ENCODE measurements at regions not wholly inside any gene's neighbourhood (a gene's known extent, or its start where the extent isn't known, plus 50 kb on each side); places are given as distances from the start of the nearest gene placed in this dataset.

DNA sequence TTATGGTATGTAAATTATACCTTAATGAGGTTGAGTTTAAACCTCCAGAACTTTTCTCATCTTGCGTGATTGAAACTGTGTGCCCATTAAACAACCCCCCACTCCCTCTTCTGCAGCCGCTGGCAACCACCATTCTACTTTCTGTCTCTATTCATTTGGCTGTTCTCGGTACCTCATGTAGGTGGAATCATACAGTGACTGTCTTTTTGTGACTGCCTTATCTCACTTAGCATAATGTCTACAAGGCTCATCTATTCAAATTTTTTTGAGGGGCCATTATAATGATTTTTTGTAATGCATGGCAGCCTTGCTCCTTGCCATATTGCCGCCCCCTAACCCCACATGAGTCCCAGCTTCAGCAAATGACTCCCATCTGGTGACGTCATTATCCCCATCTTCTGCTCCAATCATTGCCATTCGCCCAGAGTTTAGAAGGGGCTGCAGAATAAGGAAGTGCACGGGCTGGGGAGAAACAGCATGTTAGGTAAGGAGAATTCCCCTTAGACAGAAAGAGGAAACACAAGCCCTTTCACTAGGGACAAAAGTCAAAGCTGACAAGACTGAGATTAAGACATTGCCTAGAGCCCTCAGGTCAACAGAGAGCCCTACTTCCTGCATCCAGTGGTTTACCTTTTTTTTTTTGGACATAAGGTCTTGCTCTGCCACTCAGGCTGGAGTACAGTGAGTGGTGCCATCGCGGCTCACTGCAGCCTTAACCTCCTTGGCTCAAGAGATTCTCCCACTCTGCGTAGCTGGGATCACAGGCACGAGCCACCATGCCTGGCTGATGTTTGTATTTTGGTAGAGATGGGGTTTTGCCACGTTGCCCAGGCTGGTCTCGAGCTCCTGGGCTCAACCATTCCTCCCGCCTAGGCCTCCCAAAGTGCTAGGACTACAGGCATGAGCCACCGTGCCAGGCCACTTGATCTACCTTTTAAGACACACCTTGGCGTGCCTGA is 78.4 kb upstream of the ERRFI1 start:
- Histone ChIP-seq H3K27ac (peak overlapping the region in 1 of 21 experiments; percentile 36), H3K4me3 (no peak overlapping the region)

GRCh38 chr1:8097908-8098307 is 71.8 kb upstream of the ERRFI1 start:
- Histone ChIP-seq H3K27ac (peak overlapping the region in 19 of 21 experiments; percentile 5 to 89 (median 72)), H3K4me3 (no peak overlapping the region)

DNA sequence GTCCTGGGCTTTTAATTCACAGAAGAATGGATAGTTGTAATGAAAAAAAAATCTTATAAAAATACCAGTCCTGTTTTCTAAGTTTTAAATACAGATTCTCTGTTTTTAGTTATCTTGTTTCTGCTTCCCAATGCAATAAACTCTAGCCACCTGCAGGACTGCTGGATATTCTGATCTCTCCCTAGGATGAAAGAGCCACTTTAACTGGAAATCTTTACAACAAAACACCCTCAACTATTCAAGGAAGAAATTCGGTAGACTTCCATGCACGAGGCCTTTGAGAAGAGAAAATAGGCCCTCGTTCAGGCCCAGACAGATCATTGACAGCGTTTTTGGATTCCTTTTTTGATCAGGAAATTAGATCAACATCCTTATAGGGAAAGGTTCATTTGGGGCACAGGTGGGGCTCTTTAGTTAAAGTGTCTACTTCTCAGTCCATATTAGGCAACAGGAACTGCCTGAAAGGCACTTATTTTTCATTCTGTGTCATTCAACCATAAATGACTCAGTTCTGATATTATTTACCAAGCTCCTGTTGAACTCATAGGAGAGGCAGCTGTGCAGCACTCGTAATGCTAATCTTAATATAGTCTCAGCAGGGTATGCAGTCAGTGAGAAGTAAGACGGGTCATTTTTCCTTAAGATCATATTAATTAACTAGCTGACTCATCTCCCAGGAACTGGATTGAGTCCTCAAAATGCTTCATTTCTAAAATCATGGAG is 71.1 kb upstream of the ERRFI1 start:
- H3K4me3 ChIP-seq, result no peak overlapping the region
- H3K27ac ChIP-seq, result peak overlapping the region in 20 of 21 experiments; percentile 8 to 89 (median 74)

DNA sequence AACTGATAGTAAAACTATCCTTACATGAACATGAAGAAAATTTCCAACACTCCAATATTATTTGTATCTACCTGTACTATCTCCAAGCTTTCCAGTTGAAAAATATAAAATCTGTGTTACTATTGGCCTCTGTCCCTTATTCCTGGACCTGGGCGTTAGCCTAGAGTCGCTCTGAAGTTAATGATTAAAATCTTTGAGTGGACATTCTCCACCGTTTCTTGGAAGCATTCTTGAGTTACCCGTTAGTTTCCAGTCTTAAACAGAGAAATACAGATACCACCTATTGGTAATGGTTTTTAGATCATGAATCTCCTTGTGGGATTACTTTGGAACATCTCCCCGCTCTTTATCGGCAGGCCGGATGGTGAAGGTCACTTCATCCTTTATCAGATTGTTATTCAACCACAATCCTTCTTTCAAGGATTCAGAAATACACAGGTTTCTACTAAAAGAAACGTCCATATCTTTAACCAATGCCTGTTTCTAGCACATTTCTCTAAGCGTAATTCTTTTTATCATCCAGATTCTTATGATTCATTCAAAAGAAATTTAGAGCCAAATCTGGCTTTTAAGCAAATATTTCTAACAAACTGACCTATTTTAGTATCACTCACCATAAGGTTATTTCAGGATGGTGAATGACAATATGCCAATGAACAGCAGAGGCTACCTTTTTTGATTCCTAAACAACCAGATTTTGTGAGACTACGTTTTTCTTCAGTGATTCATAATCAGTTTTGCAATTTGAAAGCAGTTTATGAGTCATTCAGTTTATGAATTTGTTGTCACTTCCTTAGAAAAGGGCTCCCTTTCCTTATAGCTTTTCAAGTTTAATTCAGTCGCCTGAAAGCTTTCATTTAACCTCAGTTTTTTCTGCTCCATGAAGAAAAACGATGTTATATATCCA is 70.2 kb upstream of the ERRFI1 start:
- Histone ChIP-seq H3K27ac (peak overlapping the region in 19 of 21 experiments; percentile 23 to 89 (median 76)), H3K4me3 (no peak overlapping the region)

- H3K4me3 ChIP-seq, result no peak overlapping the region
- peak overlapping the region in 6 of 21 experiments; percentile 60 to 89 (median 87) for H3K27ac ChIP-seq
Observed at GRCh38 chr1:8095584-8095983, 69.5 kb upstream of the ERRFI1 start.

DNA sequence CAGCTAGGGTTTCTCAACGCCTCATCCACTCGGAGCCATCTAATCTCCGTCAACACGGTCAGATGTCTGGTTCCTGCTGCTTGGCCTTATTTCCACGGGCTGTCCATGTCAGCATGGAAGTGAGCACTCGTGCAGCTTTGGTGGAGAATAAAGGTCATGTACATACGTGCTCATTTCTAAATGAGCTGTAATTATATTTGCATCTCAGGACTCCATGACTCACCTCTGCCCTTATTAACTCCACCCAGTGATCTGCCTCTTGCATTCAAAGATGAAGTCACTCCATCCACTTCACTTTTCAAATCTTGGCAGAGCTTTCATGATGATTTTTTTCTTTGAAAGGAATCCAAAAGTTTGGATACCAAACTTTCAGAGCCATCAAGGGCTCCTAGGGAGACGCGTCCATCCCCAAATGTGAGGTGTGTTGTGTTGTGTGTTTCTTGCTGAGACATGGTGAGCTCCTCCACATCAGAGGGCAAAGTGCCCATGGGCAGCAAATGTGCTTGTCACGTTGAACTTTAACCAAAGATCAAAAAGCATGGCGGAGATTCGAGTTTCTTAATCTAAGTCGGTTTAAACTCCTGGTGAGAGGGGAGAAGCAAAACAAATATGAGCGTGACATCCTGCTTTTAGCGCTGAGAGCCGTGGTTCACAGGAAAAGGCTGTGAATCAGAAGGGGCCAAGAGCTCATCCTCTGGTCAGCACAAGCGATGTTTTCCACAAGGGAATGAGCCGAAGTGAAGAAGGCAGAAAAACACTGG is 68.6 kb upstream of the ERRFI1 start:
- Histone ChIP-seq H3K27ac (peak overlapping the region in 12 of 21 experiments; percentile 8 to 89 (median 43)), H3K4me3 (no peak overlapping the region)

- Histone ChIP-seq H3K4me3 (no peak overlapping the region), H3K27ac (peak overlapping the region in 1 of 21 experiments; percentile 17)
Observed at GRCh38 chr1:8093221-8093980, 67.3 kb upstream of the ERRFI1 start.

DNA sequence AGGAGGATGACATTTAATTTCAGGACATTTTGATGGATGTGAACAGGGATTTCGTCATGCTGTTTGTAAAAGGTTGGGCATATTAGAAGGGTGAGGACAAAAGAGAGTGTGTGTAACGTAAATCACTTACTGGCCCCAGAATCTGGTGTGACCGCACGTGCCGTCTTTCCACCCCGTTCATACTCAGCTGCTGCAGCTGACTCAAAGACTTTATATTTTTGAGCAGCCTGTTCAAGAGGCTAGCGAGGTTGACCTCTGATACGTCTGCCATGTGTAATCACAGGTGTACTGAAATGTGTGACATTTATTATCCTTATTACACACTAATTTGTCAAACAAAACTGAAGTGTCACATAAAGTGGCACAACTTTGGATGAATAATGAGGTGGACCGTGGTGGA is 66.5 kb upstream of the ERRFI1 start:
- H3K27ac ChIP-seq, result no peak overlapping the region

GRCh38 chr1:8091691-8092090 is 65.6 kb upstream of the ERRFI1 start:
- peak overlapping the region in 1 of 21 experiments; percentile 66 for H3K27ac ChIP-seq
- no peak overlapping the region for H3K4me3 ChIP-seq

More for the DNA sequence above, 66.5 kb upstream of the ERRFI1 start:
- no peak overlapping the region for H3K4me3 ChIP-seq

DNA sequence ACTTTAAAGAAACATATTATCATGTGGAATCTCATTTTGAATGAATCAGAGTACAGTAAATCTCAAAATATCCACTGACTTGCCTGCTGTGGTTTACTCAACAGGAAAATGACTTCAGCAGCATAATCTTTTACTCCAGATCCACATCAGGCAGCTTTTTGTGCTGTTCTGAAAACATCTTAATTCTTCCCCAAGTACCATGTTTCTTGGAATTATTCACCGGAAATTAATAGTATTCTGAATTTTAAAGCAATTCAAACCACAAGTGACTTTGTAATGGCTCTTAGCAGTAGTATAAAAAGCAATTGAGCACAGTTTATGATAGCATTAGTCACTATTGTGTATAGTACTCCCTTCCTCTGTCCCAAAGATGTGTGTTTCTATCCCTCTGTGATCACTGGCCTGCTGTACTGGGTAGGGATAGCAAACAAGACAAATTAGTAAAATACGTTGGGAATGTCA is 64.2 kb upstream of the ERRFI1 start:
- peak overlapping the region in 10 of 21 experiments; percentile 10 to 71 (median 52) for H3K27ac ChIP-seq
- no peak overlapping the region for H3K4me3 ChIP-seq

GRCh38 chr1:8089535-8090228 is 63.6 kb upstream of the ERRFI1 start:
- Histone ChIP-seq H3K4me3 (no peak overlapping the region), H3K27ac (peak overlapping the region in 7 of 21 experiments; percentile 4 to 71 (median 38))

- Histone ChIP-seq H3K27ac (no peak overlapping the region), H3K4me3 (no peak overlapping the region)
Observed at GRCh38 chr1:8086055-8086454, 59.9 kb upstream of the ERRFI1 start.

DNA sequence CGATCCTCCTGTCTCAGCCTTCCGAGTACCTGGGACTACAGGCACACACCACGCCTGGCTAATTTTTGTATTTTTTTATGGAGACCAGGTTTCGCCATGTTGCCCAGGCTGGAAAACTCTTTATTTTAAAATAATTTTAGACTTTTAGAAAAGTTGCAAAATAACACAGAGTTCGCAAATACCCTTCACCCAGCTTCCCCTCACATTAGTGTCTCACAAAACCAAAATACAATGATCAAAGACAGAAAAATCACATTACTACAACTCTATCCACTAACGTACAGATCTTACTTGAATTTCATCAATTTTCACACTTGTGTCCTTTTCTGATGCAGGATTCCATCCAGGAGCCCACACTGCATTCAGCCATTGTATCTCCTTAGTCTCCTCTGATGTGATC is 58.8 kb upstream of the ERRFI1 start:
- Histone ChIP-seq H3K4me3 (no peak overlapping the region), H3K27ac (no peak overlapping the region)

GRCh38 chr1:8083739-8084484 is 57.8 kb upstream of the ERRFI1 start:
- Histone ChIP-seq H3K27ac (peak overlapping the region in 9 of 21 experiments; percentile 1 to 60 (median 7)), H3K4me3 (no peak overlapping the region)

GRCh38 chr1:8082945-8083344 is 56.8 kb upstream of the ERRFI1 start:
- H3K27ac ChIP-seq, result peak overlapping the region in 4 of 21 experiments; percentile 4 to 55 (median 6)

DNA sequence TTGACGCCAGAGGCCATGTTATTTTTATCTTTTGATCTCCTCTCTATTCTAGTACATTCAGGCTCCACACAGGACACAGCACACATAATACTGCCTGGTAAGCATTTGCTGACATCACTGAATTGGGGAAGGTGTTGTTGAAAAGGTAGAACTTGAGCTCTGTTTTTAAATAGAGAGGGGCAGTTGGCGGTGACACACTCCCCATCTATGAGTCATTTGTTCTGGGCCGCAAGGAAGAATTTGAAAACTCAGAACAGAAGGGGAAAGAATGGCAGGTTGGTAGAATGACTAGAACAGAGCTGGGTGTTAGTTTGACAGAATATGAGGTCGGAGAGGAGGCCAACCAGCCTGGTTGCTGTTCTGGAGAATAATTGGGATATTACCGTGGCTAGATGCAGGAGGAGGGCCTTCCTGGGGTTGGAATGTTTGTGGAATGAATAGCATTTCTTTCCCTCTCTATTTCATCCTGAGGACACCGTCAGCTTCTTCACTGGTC is 52.1 kb upstream of the ERRFI1 start:
- Histone ChIP-seq H3K4me3 (no peak overlapping the region), H3K27ac (peak overlapping the region in 12 of 21 experiments; percentile 0 to 61 (median 24))

More at GRCh38 chr1:8082945-8083344, 56.8 kb upstream of the ERRFI1 start:
- H3K4me3 ChIP-seq, result no peak overlapping the region
